ENCODE measurements at regions not wholly inside any gene's neighbourhood (a gene's known extent, or its start where the extent isn't known, plus 50 kb on each side); places are given as distances from the start of the nearest gene placed in this dataset.

DNA sequence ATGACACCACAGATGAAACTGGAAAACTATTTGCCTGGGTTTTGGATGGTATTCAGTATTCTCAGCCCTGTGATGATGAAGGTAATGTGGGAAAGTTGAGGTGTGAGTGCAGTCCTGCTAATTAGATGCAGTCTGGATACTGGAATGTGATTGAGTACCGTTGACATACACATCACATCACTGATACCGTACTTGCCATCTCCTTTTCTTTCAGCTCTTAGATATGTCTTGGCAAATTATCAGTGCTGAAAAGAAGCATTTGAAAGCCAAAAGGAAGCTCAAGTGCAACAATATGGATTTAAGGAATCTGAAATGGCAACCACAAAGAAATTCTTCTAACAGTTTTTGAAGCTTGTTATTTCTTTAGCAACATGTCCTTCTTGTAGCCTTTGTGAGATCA, 381.4 kb upstream of the TGFBR2 start:
- no peak for DNase-seq

DNA sequence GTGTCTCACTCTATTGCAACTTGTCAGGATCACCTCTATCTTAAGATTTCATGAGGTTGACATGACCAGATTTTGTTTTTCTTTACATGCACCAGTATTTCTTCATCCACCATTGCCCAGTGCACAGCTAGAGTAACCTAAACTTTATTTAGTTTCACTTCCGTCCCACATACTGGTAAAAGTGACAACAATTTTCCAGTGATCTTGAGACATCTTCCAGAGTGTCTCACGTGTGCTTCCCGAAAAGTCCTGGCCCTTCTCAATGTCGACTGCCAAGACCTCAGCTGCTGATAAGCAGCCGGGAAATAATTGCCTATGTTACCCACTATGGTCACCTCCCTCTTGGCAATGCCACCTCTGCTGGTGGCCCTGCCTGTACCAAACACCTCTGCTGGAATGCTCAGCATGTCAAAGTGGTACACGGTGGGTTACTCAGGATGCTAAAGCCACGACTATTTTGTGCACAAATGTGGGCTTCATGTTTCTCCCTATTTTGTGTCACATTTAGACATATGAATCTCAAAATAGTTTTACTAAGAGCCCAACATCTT, 379.7 kb upstream of the TGFBR2 start:
- DNase-seq = no peak

DNA sequence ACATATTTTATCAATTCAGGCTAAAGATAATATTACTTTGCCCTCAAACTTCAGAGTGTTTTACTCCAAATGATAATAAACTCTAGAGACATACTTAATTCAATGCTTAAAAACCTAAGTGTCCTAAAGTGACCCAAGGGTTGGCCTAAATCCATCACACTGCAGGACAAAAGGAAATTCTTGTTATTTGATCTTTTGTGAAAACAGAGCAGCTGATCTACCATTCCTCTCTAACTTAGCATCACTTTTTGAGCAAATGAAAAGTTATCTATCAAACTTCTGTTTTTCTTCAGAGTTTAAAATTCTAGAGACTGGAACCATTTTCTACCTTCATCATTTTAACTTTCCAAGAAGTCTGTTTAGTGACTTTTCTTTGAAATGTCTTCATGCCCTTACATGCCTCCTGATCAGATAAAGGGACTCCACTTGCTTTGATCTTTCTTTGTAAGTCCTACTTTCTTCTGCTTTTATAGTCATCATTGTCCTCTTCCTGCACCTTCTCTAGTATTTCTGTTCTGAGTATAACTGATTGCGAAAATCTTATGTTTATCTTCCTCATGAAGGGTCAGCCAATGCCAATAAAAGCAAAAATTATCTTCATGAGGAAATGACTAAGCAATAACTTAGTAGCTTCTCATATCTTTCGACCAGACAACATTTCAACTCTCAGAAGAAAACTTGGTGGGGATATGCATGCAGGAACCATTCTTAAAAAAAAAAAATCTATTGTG, 378.7 kb upstream of the TGFBR2 start:
- peak in 1 of 2 donors; percentile 11 for DNase-seq

DNA sequence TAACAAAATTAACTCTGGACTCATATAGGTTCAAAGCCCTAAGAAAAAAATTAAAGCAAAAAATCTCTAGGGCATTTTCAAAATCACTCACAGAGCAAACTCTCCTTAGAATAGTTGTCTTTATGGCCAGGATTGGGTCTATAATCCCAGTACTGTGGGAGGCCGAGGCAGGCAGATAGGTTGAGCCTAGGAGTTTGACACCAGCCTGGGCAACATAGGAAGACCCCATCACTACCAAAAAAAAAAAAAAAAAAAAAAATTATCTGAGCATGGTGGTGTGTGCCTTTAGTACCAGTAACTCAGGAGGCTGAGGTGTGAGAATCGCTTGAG, 378.1 kb upstream of the TGFBR2 start:
- no peak for DNase-seq

DNA sequence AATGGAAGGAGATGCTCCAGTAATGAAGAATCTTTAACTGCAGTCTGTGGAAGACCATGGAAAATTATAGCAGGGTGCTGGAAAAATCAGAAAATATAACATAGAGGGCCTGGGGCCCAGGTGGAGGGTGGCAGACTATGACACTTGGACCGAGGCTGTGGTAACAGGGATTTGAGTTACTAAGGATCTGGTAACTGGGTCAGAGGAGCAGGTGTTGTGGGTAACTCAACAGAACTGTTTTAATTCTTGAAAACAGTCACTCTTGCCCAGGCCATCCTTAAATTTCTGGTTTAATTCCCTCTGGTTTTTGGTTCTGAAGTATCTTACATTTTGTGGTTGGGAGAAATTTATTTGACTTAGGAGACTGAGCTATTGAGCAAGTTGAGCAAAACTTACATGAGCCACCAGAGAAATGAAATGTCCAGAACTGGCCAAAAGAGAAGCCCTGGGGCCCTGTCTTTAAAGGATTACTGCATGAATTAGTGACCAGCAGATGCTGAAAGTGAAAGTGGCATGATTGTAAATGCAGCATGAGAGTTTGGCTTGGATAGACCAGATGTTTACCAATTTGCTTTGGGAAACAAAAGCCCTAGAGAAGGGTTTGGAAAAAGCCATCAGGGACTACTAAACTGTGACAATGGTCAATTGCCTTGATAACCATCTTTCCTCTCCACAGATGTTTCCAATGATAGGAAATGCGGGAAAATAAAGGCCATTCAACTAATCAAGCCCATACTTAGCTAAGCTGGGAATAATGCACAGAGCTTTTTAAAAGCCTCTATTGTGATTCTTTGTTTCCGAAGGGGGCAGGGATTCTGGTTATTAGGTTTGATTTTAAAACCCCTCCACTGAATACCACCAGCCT, 374.9 kb upstream of the TGFBR2 start:
- no peak for DNase-seq

DNA sequence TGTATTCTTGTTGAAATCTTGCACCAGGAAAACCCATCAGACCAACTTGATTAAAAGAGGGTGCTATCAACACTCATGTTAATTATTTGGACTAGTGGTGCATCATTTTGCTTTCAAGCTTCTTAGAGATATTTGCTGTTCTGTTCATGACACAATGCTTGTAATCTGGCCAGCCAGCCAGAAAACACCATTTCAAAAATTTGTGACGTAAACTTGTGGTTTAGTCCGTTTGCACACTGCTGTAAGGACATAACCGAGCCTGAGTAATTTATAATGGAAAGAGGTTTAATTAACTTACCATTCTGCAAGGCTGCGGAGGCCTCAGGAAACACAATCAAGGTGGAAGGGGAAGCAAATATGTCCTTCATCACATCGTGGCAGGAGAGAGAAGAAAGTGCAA, 374.3 kb upstream of the TGFBR2 start:
- DNase-seq = no peak

DNA sequence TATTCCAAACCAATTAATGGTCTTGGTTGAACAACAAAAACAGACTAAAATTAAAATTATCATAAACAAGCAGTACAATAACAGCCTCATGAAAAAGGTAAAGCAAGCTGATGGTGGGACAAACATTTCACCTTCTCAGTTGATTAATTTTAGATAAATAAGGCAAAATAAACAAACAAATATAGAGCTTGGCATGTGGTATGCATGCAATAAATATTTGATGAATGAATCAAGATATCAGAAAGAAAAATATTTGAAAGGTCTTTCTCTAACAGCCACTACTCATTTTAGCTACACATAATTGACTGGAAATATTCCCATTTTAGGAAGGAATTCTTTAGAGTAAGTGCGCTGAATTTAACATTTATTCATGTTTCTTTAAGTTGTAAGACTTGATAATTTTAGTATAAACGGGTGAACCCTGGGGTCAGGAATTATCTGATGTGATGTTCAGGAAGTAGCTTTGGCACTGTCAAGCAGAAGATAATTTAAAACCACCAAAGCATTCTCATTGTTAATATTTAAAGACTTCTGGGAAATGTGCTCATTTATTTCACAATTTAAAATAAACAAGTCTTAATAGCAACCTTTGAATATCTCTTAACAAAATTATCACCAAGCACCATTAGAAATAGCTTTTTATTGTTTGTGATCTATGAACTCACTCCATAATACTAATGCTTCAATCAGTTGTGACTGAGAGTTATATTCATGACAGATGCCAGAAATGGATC, 372.3 kb upstream of the TGFBR2 start:
- no peak for DNase-seq

DNA sequence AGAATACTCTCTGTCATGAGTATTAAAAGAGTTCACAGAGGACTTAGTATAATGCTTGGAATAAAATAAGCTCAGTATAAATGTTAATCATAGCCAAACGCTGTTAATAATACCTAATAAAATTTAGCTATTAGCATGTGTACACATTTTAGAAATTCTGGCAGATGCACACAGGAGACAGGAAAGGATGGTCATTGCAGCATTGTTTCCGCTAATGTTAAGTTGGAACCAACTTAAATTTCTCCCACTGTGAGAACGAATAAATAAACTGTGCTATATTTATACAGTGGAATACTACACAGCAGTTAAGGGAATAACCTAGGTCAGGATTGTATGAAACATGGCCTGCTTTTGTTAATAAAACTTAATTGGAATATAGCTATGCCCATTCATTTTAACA, 370.4 kb upstream of the TGFBR2 start:
- no peak for DNase-seq

DNA sequence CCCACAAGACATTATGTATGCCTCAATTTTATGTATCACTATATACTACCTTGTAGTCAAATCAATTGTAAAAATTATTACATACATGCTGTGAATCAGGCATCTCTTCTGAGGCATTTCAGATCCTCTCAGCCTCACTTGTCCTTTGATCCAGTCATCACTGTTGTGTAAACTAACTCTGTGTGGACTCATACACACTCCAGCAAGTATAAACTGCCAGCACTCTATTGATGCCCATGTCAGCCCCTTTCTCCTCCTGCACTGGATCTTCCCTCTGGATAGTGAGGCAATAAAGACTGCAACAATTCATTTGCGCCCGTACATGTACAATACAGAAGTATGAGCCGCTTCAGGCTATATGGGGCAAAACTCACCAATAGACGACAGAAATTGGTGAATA, 364.7 kb upstream of the TGFBR2 start:
- no peak for DNase-seq

DNA sequence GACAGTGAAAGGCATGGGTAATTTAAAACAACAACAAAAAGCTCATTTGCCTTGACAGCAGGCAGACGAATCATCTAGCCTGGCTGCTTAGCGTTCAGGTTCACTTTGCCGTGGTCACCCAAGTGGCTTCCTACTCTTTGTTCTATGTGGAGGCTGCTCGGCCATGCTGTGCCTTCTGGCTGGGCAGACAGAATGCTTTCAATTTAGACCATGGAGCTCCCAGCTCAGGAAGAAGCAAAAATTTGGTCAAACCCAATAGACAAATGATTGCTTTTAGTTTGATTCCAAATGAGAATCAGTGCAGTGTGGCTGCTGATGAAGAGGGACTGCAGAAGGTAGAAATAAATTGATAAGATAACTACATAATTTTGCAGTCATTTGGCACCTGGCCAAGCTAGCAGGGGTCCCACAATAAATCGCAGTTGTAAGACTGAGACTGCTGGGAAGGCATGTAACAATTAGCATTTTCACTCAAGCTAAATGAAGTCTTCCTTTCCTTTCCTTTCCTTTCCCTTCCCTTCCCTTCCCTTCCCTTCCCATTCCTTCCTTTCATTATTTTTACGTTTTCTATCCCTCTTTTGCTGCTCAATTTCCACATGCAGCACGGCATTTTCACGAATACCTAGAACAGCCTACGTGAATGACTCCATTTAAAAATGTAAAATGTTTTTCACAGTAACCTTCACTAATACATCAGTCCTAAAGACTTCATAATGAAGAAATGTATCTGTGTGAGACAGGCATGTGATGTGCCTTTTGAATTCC, 360.4 kb upstream of the TGFBR2 start:
- no peak for DNase-seq

DNA sequence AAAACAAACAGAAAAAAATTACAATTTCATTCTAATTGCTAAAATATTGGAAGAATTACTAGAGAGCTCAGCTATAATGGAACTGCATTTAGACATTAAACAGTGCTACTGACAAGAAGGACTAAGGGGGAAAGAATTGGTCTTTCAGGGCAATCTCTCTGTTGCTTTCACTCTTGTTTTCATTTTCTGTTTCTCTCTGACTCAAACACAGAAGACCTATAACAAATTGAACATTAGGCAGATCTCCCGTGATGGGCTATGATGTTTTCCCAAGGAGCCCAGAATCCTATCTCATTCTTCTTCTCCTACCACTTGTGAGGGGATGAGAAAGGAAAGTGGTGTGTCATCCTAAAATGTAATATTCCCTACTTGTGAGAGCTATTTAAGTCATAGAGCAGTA, 358.0 kb upstream of the TGFBR2 start:
- DNase-seq = no peak

DNA sequence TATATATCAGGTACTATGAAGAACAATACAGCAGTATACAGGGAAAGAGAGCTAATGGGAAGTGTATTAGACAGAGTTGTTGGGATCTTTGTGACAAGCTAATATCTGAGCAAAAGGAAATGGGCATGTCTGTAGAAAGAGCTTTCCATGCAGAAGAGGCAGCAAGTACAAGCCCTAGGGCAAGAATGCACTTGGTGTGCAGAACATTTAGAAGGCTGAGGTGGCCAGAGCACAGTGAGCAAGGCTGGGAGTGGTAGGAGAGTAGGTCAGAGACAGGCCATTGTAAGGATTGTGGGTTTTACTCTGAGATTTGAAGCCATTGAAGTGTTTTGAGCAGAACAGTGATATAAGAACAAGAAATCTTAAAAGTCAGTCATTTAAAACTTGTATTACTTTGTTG, 353.9 kb upstream of the TGFBR2 start:
- DNase-seq = no peak

DNA sequence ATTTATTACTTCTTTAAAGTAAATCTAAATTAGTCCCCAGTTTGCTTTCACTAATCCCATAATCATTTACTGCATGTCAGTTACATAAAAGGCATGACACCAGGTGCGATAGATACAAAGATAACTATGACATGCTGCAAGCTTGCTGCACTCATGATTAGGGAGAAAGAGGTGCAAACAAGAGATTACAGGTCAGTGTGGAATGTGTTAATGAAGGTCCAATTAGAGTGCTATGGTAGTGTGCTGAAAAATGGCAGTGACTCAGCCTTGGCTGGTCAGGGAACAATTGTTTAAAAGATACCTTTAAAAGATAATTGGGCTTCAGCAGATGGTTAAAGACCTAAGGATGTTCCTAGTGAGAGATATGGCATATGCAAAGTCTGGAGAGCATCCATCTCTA, 352.6 kb upstream of the TGFBR2 start:
- no peak for DNase-seq

DNA sequence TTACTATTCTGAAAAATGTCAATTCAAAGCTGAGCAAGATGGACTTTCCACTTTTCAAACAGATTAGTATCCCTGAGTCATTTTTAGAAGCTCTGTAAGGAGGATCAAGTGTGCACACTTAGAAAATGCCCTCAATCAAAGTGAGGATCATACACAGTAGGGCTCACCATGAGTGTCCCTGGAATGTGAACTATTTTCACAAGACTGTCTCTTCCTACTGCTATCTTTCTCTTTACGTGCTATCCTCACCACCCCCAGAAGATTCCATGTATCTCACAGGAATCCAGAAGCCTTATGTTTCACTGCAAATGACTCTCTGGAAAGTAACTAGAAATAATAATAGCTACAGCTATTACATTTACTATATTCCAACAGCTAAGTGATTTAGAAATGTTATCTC, 349.9 kb upstream of the TGFBR2 start:
- no peak for DNase-seq

DNA sequence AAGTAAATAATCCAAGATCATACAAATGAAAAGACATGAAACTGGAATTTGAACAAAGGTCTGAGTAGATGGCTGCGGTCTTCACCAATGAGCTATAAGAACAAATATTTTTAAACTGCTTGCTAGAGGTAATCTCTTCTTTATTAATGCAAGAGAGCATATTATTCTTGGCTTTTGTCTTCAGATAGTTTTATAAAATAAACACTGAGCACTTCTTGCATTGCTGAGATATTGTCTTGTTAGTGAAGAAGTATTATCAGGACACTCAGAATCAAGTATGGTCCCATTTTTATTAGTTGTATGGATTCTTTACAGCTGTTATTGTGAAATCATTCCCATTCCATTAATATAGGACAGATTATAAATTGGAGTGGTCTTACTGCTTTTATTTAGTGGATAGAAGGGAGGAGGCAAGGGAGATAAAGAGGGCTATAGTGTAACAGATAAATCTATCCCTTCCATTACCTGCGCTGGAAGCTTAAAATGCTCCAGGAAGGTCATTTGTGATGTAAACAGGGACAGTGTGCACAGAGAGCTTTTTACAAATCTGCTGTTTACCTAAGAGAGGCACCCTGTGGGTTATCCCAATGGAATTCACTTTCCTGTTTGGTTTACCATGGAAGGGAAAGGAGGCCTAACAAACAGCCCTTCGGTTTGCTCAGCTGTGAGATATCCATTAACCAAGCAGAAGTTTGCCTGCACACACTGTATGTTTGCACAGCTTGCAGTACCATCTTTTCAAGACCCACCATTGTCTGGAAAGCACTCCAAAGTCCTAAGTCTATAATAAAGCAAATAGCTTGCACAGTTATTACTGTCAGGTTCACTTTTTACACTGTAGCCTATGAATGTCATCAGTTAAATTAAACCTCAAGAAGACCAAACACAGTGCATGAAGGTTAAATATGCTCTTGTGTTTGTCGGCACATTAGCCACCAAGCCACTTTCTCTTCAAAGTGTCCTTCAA, 347.7 kb upstream of the TGFBR2 start:
- DNase-seq = no peak

DNA sequence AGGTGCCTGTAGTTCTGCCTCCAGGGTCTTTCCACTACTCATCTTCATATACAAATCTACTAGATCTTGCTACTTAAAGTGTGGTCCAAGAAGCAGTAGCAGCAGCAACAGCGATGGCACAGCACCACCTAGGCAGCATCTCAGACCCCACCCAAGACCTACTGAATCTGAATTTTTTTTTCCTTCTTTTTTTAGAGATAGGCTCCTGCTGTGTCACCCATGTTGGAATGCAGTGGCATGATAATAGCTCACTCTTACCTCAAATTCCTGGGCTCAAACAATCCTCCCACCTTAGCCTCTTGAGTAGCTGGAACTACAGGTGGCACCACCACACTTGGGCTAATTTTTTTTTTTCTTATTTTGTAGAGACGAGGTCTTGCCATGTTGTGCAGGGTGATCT, 346.7 kb upstream of the TGFBR2 start:
- DNase-seq = no peak

DNA sequence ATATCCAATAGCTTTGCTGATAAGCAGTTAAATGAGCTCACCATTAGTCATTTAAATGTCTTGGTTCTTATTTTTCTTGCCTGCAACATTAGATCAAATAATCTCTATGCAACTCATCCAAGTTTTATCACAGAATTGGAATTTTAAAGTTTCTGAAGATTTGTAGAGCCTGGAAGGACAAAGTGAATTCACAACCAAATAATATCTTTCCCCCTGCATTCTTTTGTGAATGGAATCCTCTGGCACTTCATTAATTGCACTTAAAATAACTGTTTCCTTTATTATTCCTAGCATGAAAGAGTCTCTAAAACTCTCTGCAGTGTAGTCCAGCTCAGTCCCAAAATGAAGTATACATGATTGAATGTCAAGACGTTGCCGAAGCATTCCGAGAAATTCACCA, 345.6 kb upstream of the TGFBR2 start:
- DNase-seq = no peak

DNA sequence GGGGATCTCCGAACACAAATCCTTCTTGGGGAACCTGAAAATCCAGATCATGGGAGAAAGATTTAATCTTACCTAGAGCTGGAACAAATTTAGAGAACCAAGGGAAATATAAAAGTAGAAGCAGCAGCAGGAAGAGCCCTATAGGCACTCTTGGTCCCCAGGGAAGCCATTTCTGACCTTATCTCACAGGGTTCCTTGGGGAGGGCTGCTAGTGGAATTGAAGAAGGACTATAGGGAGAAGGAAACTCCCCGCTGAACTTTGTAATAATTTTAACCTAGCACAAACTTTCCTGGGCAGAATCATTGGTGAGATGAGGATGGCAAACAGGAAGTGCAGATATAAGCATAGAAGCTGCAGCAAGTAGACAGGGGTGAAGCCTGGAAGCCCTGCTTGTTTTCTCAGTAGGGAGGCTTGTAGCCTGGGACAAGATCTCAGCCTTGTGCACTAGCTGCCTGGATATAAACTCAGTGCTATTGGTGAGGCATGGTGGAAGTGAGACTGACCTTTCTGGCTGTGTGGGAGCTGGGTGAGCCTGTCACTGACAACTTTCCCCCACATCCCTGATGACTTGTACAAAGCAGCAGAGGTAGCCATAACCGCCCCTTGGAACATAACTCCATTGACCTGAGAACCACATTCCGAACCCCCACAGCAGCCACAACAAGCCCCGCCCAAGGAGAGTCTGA, 343.0 kb upstream of the TGFBR2 start:
- DNase-seq = no peak

DNA sequence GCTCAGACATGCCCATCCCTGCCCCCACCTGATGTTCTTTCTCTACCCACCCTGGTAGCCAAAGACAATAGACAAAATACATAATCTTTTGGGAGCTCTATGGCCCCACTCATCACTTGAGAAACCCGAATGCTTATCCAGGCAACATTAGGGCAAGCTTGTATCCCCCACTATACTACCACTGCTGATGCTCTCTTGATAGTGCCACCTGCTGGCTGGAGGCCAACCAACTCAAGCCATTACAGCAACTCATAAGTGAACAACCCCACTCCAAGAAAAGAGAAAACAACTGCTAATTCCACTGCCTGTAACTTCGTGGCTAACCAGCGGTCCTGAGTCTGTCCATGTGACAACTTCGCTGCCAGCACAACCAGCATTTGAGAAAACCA, 342.5 kb upstream of the TGFBR2 start:
- DNase-seq = no peak

DNA sequence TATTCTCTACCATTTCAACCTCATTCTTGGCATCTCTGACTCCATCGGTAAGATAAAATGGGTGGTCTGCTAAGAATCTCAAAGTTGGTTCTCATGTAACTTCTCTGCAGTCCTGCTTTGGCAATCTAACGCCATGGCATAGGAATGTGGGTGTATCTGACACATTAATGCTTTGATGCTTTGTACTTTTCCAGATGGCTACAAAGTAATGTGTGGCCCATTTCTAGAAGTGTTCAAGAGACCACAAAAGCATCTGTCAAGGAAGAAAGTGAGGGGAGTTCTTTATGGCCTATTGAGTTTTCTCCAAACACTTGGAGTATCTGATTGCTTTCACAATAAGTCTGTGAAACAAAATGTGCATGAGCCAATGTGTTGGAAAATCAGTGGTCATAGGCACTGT, 339.9 kb upstream of the TGFBR2 start:
- DNase-seq = no peak

DNA sequence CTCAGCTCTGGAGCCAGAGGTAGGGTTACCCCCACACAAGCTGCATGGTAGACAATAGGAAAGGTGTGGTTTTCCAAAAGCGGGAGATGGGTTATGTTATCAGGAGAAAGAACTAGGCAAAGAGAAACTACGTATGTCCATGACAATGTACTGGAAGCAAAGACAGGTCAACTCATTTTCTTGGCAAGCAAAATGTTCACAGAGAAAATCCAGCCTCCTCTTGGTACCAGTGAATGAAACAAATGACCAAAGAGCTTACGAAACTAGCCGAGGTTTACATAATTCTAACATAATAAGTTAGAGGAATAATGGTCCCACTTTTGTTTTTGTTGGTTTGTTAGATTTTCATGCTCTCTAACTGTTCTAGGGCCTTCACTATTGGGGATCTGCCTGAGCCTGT, 338.1 kb upstream of the TGFBR2 start:
- DNase-seq = no peak
